Esophagus muscularis mucosa (tissue), 4 donors: ENCODE measurements at regions not wholly inside any gene's neighbourhood (a gene's known extent, or its start where the extent isn't known, plus 50 kb on each side); places are given as distances from the start of the nearest gene placed in this dataset.

ENCODE experiments used
- DNase-seq: peaks from one replicate; pipeline ENCODE4 v3.0.0-alpha.2; 2017; ENCODE audit errors: extremely low spot score
- H3K27ac ChIP-seq, 4 donors: fragments of 200-600 bp; sonication (generic); replicated peaks in 1 of 4; 1 replicate in 3 of 4; 2 replicates in 1 of 4; pipeline ENCODE4 v1.5.1; 2016 to 2019; ENCODE audit warnings: mild to moderate bottlenecking in 1 of 4
- H3K27me3 ChIP-seq, 4 donors: fragments of 200-600 bp; sonication (generic); one replicate each; pipeline versions ENCODE4 v1.5.1 to v1.6.0; 2016 to 2019
- H3K36me3 ChIP-seq, 4 donors: fragments of 200-600 bp; sonication (generic); one replicate each; pipeline ENCODE4 v1.5.1; 2016 to 2019
- H3K4me1 ChIP-seq, 4 donors: fragments of 200-600 bp; sonication (generic); one replicate each; pipeline ENCODE4 v1.5.1; 2016 to 2019
- H3K4me3 ChIP-seq, 4 donors: fragments of 200-600 bp; sonication (generic); 1 replicate in 2 of 4; 2 replicates in 2 of 4; pipeline ENCODE4 v1.5.1; 2016 to 2019; ENCODE audit warnings: mild to moderate bottlenecking in 4 of 4, moderate library complexity in 1 of 4
- H3K9me3 ChIP-seq, 4 donors: fragments of 200-600 bp; sonication (generic); 1 replicate in 3 of 4; 2 replicates in 1 of 4; pipeline ENCODE4 v1.5.1; 2016 to 2019
- EP300 ChIP-seq: sonication (generic); formaldehyde crosslinking; IDR thresholded peaks from one replicate; pipeline ENCODE4 v1.6.1; 2017; ENCODE audit warnings: antibody characterized with exemption
- POLR2A ChIP-seq: fragments of 450-650 bp; IDR thresholded peaks from one replicate; pipeline ENCODE4 v1.6.1; 2017; ENCODE audit warnings: antibody characterized with exemption, moderate library complexity, mild to moderate bottlenecking, low read depth
- POLR2AphosphoS5 ChIP-seq, 2 donors: sonication (generic); formaldehyde crosslinking; IDR thresholded peaks; one replicate each; pipeline ENCODE4 v1.6.1; 2017; ENCODE audit warnings: antibody characterized with exemption in 2 of 2
- WGBS: methylation state at CpG from one replicate; pipeline ENCODE4 v1.1.5; 2018; 5-methylcytosine and 5-hydroxymethylcytosine counted together
- intact Hi-C: fragments of 100-400 bp; cut with DNase I; formaldehyde crosslinking; loops from one replicate; pipeline ENCODE4 v1.15.1; 2023
- TF ChIP-seq, protein P1 (sequence below), 3 experiments: fragments of 200-600 bp in 2 of 3; fragments of 450-650 bp in 1 of 3; sonication (generic) in 2 of 3; IDR thresholded peaks; one replicate each; pipeline ENCODE4 v1.5.1; 2017 to 2019; ENCODE audit warnings: antibody characterized with exemption in 3 of 3, mild to moderate bottlenecking in 2 of 3, moderate library complexity in 1 of 3

DNA sequence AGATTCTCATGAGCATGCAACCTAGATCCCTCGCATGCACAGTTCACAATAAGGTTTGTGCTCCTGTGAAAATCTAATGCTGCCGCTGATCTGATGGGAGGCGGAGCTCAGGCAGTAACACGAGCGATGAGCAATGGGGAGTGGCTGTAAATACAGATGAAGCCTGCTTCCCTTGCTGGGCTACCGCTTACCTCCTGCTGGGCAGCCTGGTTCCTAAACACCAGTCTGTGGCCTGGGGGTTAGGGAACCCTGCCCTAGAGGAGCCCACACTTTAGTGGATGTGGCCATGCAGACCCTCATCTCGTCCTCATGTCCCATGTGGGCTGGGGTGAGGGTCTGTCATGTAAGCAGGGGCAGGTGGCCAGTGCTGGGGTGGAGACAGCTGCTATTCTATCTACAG lies 417.6 kb downstream of the GLRX3 start:
- TF ChIP-seq, protein P1, sequence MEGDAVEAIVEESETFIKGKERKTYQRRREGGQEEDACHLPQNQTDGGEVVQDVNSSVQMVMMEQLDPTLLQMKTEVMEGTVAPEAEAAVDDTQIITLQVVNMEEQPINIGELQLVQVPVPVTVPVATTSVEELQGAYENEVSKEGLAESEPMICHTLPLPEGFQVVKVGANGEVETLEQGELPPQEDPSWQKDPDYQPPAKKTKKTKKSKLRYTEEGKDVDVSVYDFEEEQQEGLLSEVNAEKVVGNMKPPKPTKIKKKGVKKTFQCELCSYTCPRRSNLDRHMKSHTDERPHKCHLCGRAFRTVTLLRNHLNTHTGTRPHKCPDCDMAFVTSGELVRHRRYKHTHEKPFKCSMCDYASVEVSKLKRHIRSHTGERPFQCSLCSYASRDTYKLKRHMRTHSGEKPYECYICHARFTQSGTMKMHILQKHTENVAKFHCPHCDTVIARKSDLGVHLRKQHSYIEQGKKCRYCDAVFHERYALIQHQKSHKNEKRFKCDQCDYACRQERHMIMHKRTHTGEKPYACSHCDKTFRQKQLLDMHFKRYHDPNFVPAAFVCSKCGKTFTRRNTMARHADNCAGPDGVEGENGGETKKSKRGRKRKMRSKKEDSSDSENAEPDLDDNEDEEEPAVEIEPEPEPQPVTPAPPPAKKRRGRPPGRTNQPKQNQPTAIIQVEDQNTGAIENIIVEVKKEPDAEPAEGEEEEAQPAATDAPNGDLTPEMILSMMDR (IDR thresholded peaks at IDR 0.05) = no peak
- no peak for TF ChIP-seq EP300
- intact Hi-C loops = no loop called here
- Histone ChIP-seq H3K36me3 (no peaks in the 10 kb centered on the region), H3K27me3 (peaks cover 0 to 5% (median 0%) of the 10 kb centered on the region in 4 donors), H3K27ac (no peak overlapping the region), H3K4me3 (no peak overlapping the region), H3K4me1 (no peaks in the 10 kb centered on the region), H3K9me3 (no peaks in the 10 kb centered on the region)
- DNase-seq = no peak
- 75% methylated on average over 7 of the region's 7 CpGs for WGBS

DNA sequence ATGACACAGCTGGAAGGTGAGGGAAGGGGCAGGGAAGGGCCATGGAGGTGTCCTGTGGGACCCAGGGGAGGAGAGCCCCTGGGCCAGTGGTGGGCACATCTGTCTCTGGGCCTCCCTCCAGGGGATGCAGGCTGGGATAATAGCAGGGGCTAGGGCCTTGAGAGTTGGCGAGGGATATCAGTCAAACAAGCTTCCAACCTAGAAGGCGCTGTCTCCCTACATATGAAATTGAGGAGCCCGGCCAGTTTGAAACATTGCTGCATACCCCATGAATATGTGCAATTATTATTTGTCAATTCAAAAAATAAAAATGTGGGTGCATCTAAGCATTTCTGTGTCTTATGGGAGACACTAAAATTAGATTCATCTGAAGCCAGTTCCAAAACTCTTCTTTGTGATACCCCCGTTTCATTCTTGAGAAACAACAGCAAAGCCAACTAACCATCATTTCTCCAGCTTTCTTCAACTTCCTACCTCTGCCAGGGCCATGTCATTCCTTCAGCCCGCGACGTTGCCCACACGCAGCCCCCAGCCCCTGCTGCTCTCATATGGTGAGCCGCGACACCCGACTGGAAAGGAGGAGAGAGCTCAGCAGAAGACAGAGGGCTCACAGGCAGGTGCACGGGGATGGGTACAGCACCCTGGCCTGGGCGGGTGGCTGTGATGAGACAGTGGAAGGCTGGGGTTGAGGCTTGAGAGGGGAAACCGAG lies 418.7 kb downstream of the GLRX3 start:
- Histone ChIP-seq H3K27ac (no peak overlapping the region), H3K4me1 (no peaks in the 10 kb centered on the region), H3K36me3 (no peaks in the 10 kb centered on the region), H3K27me3 (peaks cover 0 to 3% (median 0%) of the 10 kb centered on the region in 4 donors), H3K4me3 (no peak overlapping the region), H3K9me3 (no peaks in the 10 kb centered on the region)
- DNase-seq = no peak
- 90% methylated on average over 14 of the region's 14 CpGs for WGBS
- intact Hi-C loops = no loop called here
- TF ChIP-seq EP300 (no peak), POLR2A (no peak), POLR2AphosphoS5 (IDR thresholded peaks at IDR 0.05) (no peak)
- TF ChIP-seq, protein P1 (IDR thresholded peaks at IDR 0.05) = no peak

DNA sequence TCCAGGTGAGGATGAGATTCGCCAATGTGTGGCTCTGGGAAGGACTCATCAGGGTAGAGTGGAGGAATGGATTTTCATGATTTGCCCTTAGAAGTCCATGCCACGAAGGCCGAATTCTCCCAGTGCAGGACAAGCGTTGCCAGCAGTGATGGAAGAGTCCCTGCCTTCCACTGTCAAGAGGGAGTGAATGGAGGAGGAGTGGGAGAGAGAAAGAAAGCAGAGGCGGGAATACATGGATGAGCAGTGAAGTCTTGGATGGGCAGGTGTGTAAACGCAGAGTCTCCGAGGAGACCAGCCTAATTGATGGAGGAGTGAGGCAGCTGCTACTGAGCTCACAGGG lies 419.2 kb downstream of the GLRX3 start:
- no peaks in the 10 kb centered on the region for H3K4me1 ChIP-seq
- DNase-seq = no peak
- TF ChIP-seq POLR2A (no peak), POLR2AphosphoS5 (IDR thresholded peaks at IDR 0.05) (no peak), EP300 (no peak)
- TF ChIP-seq, protein P1 (IDR thresholded peaks at IDR 0.05) = no peak
- H3K27ac ChIP-seq = no peak overlapping the region
- no peaks in the 10 kb centered on the region for H3K36me3 ChIP-seq
- peaks cover 0 to 4% (median 0%) of the 10 kb centered on the region in 4 donors for H3K27me3 ChIP-seq
- no peak overlapping the region for H3K4me3 ChIP-seq
- 59% methylated on average over 7 of the region's 7 CpGs for WGBS
- intact Hi-C loops = no loop called here
- no peaks in the 10 kb centered on the region for H3K9me3 ChIP-seq

DNA sequence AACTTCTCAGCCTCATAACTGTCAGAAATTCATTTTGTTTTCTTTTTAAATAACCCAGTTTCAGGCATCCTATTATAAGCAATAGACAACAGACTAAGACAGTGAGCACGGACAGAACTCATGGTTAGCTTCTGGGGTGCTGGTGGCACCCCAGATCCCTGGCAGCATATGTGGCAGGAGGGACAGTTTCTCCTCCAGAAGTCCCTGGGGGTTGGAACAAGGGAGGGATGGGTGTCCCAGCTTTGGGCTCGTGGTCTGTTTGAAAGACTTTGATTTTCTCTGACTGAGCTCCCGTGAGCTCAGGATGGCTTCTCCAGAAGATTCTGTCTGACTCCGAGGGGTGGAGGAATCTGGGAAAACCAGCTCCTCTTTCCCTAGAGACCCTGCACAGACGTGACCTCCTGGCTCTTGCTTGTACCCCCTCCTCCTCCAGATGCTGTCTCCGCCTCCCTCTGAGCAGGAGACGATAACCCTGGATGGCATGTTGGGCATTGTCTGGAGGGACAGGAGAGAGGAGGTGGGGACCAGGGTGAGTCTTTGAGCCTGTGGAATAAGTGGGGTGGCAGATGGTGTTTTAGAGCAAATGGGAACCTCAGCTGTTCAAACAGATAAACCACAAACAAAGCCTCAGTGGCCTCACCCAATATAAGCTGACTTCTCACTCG lies 421.1 kb downstream of the GLRX3 start:
- peak; percentile 39 for DNase-seq
- Histone ChIP-seq H3K36me3 (no peaks in the 10 kb centered on the region), H3K27ac (no peak overlapping the region), H3K4me1 (no peaks in the 10 kb centered on the region), H3K4me3 (no peak overlapping the region), H3K27me3 (peaks cover 0 to 15% (median 0%) of the 10 kb centered on the region in 4 donors), H3K9me3 (no peaks in the 10 kb centered on the region)
- intact Hi-C loops = no loop called here
- TF ChIP-seq POLR2A (no peak), POLR2AphosphoS5 (IDR thresholded peaks at IDR 0.05) (no peak), EP300 (no peak)
- TF ChIP-seq, protein P1 (IDR thresholded peaks at IDR 0.05) = no peak
- WGBS = 57% methylated on average over 7 of the region's 8 CpGs
